NCI-H1092 treated with DMSO at 0.1 percent for 48 hours (cell line): ENCODE measurements at regions not wholly inside any gene's neighbourhood (a gene's known extent, or its start where the extent isn't known, plus 50 kb on each side); places are given as distances from the start of the nearest gene placed in this dataset.

Experiments
- DNase-seq: peaks from one replicate; lab custom pipeline; 2025; lab: John Stamatoyannopoulos, UW

DNA sequence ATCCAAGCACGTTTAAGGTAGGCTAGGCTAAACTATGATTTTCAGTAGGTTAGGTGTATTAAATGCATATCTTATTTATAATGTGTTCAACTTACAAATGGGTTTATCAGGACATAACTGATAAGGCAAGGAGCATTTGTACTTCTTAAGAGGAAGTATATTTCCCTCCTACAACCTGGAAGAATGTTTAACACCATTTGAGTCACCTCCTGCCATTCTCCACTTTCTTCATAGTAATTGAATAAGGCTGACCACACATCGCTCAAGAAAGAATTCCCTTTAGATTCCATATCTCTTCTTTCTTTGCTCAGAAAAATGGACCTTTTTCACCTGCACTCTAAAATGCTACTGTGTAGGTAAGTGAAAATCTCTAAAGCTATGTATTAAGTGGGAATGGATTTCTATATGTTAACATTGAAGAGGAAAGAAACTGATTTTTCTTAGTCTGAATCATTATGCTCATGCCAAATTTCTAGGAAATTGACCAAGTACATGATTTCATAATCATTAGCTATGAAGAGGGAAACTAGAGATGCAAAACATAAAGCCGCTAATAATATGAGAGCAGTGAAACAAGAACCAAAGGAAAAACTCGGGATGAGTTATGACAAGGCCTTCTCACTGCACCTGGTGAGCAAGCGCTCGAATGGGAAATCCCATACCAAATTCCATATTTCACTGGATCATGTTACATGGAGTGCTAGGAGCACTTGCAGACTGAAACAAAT lies 210.4 kb downstream of the ALDH8A1 start:
- no peak for DNase-seq

DNA sequence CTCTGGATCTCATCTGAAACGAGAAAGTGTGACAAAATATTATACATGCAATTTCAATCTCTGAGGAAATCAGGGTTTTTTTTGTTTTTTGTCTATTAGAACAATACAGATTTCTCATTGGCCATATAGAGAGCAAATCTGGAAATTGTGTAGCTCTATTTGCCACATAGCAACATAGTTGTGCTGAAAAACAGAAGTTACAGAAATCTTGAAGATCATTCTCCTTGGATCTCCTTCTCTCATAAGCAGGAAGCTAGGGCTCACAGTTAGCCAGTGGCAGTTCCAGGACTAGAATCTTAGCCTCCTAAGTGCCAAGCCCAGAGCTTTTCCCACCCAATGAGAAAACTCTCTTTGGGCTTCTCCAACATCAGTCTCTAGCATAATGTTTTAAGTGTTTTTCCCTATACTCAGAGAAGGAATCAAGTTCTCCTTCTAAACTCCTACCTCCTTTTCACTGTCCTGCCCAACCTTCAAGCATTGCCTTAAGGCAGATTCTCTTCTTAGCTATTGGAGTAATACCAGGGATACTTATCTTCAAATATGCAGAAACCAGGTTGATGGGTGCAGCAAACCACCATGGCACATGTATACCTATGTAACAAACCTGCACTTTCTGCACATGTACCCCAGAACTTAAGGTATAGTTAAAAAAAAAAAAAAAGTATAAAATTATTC lies 211.6 kb downstream of the ALDH8A1 start:
- DNase-seq = no peak

DNA sequence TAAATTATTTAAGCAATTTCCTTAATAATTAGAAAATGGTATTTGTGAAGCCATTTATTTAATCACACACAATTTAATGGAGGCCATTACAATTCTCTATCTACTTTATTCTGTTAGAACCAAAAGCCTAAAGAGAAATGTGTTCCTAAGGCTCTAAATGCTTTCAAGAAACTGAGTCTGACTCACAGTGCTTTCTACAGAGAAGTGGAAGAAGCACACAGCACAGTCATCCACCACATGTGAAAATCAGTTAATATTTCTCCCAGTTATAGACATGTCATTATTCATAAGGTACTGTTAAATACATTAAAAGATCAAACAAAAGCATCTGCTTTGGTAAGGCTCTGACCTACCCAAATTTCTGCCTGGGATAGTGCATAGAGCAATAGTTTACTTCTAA lies 214.4 kb downstream of the ALDH8A1 start:
- no peak for DNase-seq

DNA sequence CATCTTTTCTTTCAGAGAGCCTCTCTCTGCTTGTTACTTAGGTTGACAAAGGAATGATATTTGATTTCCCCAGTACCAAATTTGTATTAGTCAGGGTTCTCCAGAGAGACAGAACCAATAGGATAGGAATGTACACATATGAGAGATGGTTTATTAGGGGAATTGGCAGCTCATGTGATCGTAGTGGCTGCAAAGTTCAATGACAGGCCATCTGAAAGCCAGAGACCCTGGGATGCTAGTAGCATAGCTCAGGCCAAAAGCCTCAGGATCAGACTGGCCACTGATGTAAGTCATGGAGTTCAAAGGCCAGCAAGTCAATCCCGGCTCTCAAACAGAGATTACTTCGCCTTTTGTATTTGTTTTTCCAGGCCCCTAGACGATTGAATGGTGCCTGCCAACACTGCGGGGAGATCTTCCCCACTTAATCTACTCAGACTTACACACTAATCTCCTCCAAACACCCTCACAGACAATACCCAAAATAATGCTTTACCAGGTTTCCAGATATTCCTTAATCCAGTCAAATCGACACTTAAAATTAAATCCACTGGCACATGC lies 215.5 kb downstream of the ALDH8A1 start:
- no peak for DNase-seq

DNA sequence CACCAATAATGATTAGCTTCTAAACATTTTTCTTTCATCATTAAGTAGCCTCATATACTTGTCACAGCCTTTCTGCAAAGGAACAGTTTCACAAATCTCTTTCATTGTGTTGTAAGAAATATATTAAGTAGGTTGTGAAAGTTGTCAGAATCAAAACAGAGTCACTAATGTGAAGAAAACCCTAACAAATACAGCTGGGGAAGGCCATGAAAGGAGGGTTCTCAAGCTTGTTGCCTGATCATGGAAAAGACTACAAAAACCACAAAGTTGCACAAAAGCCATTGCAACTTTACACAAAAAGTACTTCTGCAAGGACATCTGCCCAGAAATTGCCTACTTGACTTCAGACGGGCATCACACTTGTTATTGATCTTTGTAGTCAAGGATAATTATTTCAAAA lies 216.1 kb downstream of the ALDH8A1 start:
- no peak for DNase-seq

DNA sequence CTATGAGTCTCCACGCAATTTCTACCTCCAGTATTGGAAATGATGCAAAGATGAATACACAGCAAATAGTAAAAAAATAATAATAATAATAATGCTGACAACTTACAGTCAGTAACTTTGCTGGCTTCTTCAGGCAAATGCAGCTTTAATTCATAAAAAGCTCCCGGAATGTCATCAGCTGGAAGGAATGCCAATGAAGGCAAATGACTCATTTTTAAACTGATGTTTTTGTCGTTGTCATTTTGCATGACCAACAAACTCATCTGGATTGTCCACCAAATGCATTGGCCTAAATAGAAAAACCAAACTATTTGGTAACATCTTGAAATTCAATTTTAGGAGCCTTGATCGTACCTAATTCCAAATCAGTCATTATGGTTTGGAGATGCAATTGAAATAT lies 217.1 kb downstream of the ALDH8A1 start:
- no peak for DNase-seq

DNA sequence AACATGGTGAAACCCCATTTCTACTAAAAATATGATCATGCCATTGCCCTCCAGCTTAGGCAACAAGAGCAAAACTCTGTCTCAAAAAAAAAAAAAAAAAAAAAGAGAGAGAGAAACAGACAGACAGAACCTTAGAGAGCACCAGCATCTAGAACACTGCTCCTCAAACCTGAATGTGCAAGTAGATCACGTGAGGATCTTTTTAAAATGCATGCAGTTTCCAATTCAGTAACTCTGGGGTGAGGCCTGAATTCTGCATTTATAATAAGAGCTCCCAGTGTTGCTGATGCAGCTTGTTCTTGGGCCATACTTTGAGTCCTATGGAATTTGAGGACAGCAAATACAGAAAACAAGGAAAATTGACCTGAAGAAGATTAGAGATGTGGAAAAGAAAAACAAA lies 218.3 kb downstream of the ALDH8A1 start:
- DNase-seq = no peak

DNA sequence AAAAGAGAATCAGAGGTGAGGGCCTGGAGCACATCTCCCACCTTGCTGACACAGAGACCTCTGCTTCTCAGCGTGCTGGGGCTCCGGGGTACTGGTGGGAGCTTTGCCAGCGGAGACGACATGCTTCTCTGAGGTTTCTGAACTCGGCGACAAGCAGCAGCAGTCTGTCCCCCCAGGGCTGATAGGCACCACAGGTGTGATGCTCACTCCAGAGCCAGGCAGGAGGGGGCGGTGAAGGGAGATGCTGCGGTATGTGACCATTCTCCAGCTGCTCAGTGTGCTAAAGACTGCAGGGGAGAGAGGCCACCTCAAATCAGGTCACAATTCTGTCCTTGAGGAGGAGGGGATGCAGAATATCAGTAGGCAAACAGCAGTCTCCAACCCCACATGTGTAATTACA lies 219.9 kb downstream of the ALDH8A1 start:
- DNase-seq = no peak

DNA sequence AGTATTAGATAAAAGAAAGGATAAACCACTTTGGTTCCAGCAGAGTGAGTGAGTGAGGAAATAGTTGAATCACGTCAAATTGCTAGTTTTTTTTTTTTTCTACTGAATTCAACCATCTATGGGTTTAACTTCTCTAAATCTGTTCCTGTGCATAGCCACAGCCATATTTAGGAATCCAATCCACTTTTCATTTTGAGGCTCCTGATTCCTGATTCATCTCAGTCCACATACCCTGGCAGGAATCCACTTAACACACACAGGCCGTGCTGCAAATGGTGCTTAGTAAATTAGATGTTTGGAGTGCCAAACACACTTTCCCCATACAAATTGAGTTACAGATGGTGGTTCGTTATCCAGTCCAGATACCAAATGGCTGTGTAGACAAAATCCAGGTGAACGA lies 220.3 kb downstream of the ALDH8A1 start:
- DNase-seq = peak; percentile 35

DNA sequence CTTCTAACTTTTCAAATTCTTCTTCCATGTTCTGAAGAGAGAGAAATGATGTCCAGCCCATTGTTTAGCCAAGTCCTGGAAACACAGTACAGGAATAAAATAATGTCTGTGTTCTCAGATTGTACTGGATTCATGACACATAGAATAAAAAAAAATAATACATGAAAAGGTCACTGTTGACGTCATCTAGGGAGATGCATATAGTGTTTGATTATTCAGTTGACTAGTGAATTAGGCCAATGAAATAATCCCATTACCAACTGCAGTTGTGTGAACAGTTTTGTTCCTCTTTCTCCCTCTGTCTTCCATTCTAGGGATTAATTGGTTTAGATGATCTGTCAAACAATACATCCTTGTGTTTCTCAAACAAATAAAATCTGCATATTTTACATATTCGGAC lies 222.8 kb downstream of the ALDH8A1 start:
- DNase-seq = no peak

DNA sequence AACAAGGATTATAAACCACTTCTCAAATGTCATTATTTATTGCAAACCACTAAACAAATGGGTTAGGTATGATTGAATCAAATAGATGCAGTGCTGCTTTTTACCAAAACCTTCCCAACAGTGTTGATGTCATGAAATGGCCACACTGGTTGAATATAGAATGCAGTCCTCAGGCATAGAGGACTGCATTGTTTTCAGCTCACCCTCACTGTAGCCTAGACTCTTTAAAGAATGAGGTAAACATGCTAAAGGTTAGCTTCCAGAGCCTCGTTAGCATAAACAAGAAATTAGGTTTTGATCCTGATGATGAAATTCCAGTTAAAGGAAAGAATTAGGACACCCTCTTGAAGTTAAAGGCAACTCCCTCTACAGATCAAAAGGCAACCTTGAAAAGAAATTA lies 224.3 kb downstream of the ALDH8A1 start:
- no peak for DNase-seq

DNA sequence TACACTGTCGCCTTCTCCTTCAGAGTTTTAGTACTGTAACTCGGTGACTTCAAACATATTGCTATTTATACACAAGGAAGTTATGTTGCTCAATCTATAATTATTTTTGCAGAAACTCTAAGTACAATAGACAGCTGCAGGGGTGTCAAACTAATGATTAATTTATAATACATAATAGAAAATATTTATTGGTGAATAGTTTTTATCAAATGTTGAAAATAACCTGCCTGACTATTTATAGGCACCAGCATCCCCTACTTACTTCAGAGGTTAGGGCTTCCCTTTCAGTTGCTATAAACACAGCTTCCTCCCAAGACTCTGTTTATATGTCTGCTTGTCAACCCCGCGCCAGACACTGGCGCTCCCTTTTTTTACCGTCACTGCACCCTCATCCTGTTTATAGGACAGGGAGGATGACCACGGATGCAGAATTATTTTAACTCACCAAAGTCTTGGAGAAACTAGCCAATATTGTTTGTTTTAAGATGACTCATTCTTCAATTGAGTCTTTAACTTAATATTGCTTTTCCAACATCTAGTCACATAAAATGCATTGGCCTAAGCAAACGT lies 225.0 kb downstream of the ALDH8A1 start:
- DNase-seq = no peak

DNA sequence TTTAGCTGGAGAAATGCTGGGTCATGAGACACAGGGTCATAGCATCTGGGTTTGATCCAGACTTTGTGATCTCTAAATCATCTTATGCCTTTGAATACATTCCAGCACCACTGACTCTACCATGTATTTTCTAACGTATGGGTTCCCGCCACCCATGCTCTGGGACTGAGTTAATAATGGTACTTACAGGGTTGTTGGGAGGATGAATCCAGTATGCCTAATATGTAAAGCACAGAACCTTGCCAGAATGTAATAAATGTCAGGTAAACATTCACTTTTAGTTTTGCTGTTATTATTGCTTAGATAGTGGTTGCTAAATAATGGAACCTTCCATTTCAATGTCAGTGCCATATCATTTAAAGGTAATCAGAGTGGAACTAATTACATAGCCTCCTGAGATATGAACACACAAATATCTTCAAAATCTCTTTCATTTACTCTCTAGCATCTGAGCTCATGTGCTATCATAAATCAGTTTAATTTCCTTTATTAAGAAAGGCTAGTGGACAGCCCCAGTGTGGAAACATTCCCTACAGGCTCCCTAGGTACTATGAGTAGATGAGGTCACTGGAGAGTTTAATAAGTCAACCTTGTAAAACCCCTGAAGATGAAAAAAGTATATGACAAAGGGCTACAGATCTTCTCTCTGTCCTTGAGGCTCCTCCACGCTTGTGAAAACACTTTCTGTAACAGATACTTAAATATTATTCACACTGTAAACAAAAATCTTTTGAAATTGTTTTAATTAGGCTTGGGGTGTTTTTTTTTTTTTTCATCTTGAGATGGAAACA lies 226.6 kb downstream of the ALDH8A1 start:
- DNase-seq = no peak

DNA sequence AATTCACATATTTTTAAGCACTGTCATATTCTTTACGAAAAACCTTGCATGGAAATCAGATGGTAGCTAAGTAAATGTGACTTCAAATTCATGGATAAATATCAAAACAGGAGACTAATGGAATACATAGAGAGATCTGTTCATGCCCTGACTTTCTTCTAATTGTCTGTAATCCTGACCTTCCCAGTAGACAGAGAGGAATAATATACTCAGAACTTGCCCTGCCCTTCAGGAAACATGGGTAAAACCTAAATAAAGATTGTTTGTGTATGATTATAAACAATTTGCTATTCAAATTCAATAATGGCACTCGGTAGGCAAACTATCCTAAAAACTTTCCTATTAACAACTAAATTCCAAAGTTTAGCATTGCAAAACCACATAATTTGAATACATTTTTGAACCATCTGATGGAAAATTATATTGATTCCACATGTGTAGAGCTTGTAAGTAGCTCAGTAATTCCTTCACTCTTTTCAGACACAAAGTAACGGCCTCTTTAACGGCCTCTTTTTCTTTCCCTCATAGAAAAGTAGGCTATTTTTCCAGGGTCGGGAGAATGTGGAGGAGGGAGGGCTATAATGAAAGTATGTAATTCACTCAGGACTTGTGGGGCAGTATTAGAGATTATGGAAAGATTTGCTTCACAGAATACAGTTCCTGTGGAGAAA lies 227.6 kb downstream of the ALDH8A1 start:
- DNase-seq = no peak

DNA sequence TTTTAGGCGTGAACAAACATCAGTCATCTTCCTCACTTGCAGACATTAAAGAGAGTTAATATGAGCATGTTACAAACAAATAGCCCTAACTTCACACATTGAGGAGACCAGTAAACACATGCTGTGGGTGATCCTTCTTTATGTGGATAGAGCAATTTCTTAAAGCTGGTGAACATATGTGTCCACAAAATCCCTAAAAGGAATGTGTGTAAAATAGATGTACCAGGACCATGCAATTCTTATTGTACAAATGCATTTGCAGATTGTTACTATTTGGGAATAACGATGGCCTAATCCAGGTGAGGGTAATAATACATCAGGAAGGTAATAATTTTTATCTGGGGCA lies 228.9 kb downstream of the ALDH8A1 start:
- DNase-seq = no peak

DNA sequence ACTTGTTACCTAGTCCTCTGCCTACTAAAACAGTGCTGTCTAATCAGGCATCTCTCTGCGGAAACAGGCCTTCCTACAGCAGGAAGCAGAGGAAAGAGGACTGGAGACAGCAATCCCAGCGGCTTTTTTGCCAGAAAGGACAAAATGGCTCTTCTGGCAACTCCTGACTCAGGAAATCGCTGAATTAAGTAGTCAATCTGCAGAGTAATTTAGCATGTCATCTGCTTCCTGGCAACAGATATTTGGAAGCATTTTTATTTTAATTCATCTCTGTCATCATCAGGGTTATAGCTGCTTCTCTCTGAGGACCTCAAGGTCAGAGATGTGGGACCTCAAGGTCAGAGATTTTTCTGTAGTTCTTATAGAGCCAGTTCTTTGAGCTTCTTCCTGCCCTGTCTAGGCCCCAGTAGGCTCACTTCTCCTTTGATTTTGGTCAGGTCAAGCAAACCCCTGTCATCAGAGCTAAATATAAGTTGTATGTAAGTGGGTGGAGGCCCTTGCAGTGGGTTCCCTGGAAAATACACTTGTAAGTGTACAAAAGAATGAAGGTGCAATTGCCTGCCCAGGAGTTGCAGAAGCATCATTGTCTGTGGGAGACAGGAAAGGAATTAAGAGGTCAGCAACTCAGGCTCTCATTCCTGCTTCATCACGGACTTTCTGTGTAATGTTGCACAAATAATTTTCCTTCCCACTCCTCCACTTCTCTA lies 229.4 kb downstream of the ALDH8A1 start:
- no peak for DNase-seq

DNA sequence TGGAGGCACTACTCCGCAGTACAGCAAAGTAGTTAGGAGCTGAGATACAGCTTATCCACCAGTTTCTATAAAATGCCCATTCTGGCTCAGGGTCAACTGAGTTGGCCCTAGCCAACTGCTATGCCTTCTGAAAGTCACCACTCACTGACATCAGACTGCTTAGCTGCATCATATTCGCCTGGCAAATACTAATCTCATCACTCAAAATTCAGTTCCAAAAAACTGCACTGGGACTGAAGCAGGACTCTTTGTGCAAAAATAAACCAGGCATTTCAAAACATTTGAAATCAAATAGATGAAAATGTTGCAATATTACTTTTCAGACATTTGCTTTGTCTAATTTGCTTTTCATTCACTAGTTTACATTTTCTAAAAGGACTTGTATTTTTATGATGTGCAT lies 230.0 kb downstream of the ALDH8A1 start:
- DNase-seq = no peak

DNA sequence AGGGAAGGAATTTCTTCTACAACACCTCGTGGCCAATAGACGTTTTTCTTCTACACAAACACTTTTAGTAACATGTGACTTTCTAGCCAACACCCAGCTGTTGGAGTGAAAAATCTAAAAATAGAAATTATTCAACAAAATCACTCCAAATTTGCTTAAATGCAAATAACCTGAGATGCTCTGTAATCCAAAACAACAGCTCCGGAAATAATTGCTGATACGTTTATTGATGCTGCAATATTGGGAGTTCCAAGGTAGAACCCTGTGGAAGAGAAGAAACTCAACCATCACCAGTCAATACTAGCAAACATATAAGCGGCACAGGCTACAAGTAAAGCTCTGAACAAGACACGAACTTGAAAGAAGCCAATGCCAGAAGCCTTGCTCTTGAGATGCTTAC lies 230.6 kb downstream of the ALDH8A1 start:
- DNase-seq = no peak

DNA sequence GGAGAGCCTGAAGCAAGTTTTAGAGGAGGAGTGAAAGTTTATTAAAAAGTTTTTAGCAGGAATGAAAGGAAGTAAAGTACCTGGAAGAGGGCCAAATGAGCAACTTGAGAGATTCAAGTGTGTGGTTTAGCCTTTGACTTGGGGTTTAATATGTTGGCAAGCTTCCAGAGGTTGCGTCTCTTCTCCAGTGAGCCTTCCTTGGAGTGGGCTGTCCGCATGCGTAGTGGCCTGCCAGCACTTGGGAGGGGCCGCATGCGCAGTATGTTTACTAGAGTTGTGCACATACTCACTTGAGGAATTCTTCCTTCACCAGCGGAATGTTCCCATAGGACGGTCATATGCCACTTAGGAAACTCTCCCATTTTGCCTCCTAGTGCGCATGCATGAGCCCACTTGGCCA lies 235.2 kb downstream of the ALDH8A1 start:
- DNase-seq = no peak

DNA sequence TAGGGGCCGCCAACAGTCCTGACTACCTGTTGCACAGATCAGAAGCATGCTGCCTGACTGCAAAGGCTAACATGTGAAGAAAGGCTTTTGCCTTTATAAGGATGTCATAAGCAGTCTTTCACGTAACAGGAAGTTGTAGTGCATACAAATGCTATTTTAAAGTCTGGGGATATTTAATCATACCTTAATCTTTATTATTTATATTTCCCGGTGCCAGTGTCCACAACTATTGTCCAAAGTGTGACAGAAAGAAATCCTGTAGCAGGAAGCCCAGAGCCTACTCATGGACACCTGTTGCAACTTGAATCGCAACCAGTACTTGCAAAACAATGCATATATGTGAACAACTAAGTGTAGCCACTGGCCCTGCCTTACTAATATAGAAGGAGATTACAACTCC lies 235.8 kb downstream of the ALDH8A1 start:
- DNase-seq = no peak

DNA sequence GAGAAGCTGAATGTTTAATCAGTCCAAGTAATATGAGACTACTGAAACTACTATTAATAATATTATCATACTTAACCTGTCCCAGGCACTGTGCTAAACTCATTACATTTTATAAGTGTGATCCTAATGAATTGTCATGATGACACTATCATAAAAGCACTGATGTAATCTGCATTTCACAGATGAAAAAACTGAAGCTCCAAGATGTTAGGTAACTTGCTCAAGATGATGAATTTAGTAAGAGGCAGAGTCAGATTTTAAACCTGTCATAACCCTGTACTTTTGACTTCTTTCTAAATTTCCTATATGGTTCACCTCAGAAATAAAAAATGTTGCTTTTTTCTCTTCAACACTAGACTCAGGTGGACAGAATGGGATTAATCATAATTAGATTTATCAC lies 237.6 kb downstream of the ALDH8A1 start:
- no peak for DNase-seq
